HCT116 (cell line): ENCODE measurements at regions not wholly inside any gene's neighbourhood (a gene's known extent, or its start where the extent isn't known, plus 50 kb on each side); places are given as distances from the start of the nearest gene placed in this dataset.

Experiments
- ATAC-seq: fragments of 200-7000 bp; cut with Tn5 transposase; 2 replicates; pipeline ENCODE4 v1.9.1; 2020; ENCODE audit warnings: mild to moderate bottlenecking, moderate library complexity
- BruUV-seq: library from RNA; stranded (reverse); fragments of 400-500 nt; replicated peaks from 2 replicates; lab custom pipeline; 2021; lab: Mats Ljungman, UMichigan
- CTCF ChIA-PET: fragments of 300-600 bp; sonication (Branson Sonifier 250); formaldehyde crosslinking; loops from one replicate; lab custom pipeline; 2021; ENCODE audit warnings: antibody characterized with exemption; lab: Charles Lee
- POLR2A ChIA-PET: fragments of 300-600, 350-600 bp; sonication (Branson Sonifier 250); formaldehyde crosslinking; loops from one replicate; lab custom pipeline; 2021; ENCODE audit warnings: antibody characterized with exemption; lab: Charles Lee
- RAD21 ChIA-PET, 2 experiments: fragments of 300-600 bp; sonication (Branson Sonifier 250); formaldehyde crosslinking; loops; one replicate each; lab custom pipeline; 2023; ENCODE audit warnings: low total read pairs in 2 of 2; ENCODE audit not compliant: uncharacterized antibody in 2 of 2, unreplicated experiment in 2 of 2, low non-redundant PET in 1 of 2; lab: Charles Lee
- DNase-seq: peaks from one replicate; pipeline ENCODE4 v3.0.0-alpha.2; 2010; ENCODE audit warnings: low read depth, low spot score
- H2AFZ ChIP-seq: fragments of 200-600 bp; shearing (Covaris generic), sonication (generic); 2 replicates; pipeline ENCODE4 v1.6.1; 2017; ENCODE audit warnings: low read depth, mixed run types, mixed read lengths, antibody characterized with exemption, low read length; ENCODE audit not compliant: poor library complexity, severe bottlenecking
- H3K27ac ChIP-seq: 2 replicates; pipeline ENCODE4 v1.5.1; 2012; ENCODE audit warnings: low read depth, low read length
- H3K27me3 ChIP-seq: fragments of 200-600 bp; sonication (generic); 2 replicates; pipeline ENCODE4 v1.6.1; 2016; ENCODE audit warnings: mixed run types, low read length, mixed read lengths; ENCODE audit not compliant: insufficient read depth
- H3K36me3 ChIP-seq, 2 experiments: fragments of 200-500 bp in 1 of 2; fragments of 200-600 bp in 1 of 2; sonication (Bioruptor generic) in 1 of 2; sonication (generic) in 1 of 2; 2 replicates each; pipeline versions ENCODE4 v1.5.1 to v1.6.1; 2014 to 2016; ENCODE audit warnings: low read length in 2 of 2, inconsistent platforms in 1 of 2, mixed read lengths in 1 of 2, mixed run types in 1 of 2; ENCODE audit not compliant: insufficient read depth in 2 of 2, control insufficient read depth in 1 of 2
- H3K4me1 ChIP-seq, 2 experiments: fragments of 200-600 bp in 1 of 2; sonication (generic) in 1 of 2; 2 replicates each; pipeline versions ENCODE4 v1.5.1 to v1.6.1; 2012 to 2017; ENCODE audit warnings: low read length in 2 of 2, inconsistent platforms in 1 of 2, mild to moderate bottlenecking in 1 of 2, mixed read lengths in 1 of 2, mixed run types in 1 of 2, moderate library complexity in 1 of 2; ENCODE audit not compliant: insufficient read depth in 2 of 2, control insufficient read depth in 1 of 2
- H3K4me2 ChIP-seq: fragments of 200-600 bp; sonication (generic); 2 replicates; pipeline ENCODE4 v1.6.1; 2017; ENCODE audit warnings: mixed run types, low read length, mixed read lengths
- H3K4me3 ChIP-seq, 2 experiments: fragments of 200-600 bp in 1 of 2; sonication (generic) in 1 of 2; replicated peaks in 1 of 2; 2 replicates each; pipeline ENCODE4 v1.5.1; 2011 to 2016; ENCODE audit warnings: low read length in 2 of 2, control low read depth in 1 of 2, low read depth in 1 of 2, mild to moderate bottlenecking in 1 of 2, mixed read lengths in 1 of 2, mixed run types in 1 of 2
- H3K79me2 ChIP-seq: fragments of 200-600 bp; sonication (generic); 2 replicates; pipeline ENCODE4 v1.6.1; 2017; ENCODE audit warnings: mild to moderate bottlenecking, mixed run types, low read length, moderate library complexity, mixed read lengths; ENCODE audit not compliant: insufficient read depth
- H3K9ac ChIP-seq: fragments of 200-600 bp; sonication (generic); 2 replicates; pipeline ENCODE4 v1.6.1; 2016; ENCODE audit warnings: low read length, mixed read lengths
- H3K9me2 ChIP-seq: fragments of 200-600 bp; sonication (generic), shearing (Covaris generic); 2 replicates; pipeline ENCODE4 v1.6.1; 2017; ENCODE audit warnings: mixed run types, mild to moderate bottlenecking, moderate library complexity; ENCODE audit not compliant: insufficient read depth
- H3K9me3 ChIP-seq, 2 experiments: fragments of 200-500 bp in 1 of 2; fragments of 200-600 bp in 1 of 2; sonication (Bioruptor generic) in 1 of 2; sonication (generic) in 1 of 2; 2 replicates each; pipeline ENCODE4 v1.6.1; 2014 to 2017; ENCODE audit warnings: low read length in 2 of 2, mixed read lengths in 2 of 2, inconsistent platforms in 1 of 2, low read depth in 1 of 2, mild to moderate bottlenecking in 1 of 2, mixed run types in 1 of 2, moderate library complexity in 1 of 2; ENCODE audit not compliant: control insufficient read depth in 1 of 2, insufficient read depth in 1 of 2
- H4K20me1 ChIP-seq: fragments of 200-600 bp; sonication (generic), shearing (Covaris generic); 2 replicates; pipeline ENCODE4 v1.6.1; 2017; ENCODE audit warnings: mixed run types, mild to moderate bottlenecking, moderate library complexity; ENCODE audit not compliant: insufficient read depth
- CBX3 ChIP-seq: IDR thresholded peaks from 2 replicates; pipeline ENCODE4 v1.6.1; 2012; ENCODE audit warnings: low read depth
- CEBPB ChIP-seq: IDR thresholded peaks from 2 replicates; pipeline ENCODE4 v1.6.1; 2012; ENCODE audit warnings: low read depth
- ELF1 ChIP-seq: IDR thresholded peaks from 2 replicates; pipeline ENCODE4 v1.6.1; 2012; ENCODE audit warnings: low read depth, borderline replicate concordance
- EZH2 ChIP-seq: fragments of 200-600 bp; sonication (generic); IDR thresholded peaks from 2 replicates; pipeline ENCODE4 v1.6.1; 2017; ENCODE audit warnings: antibody characterized with exemption, mixed run types
- EZH2phosphoT487 ChIP-seq: fragments of 200-600 bp; IDR thresholded peaks from 2 replicates; pipeline ENCODE4 v1.6.1; 2018; ENCODE audit warnings: antibody characterized with exemption, borderline replicate concordance
- FOSL1 ChIP-seq: IDR thresholded peaks from 2 replicates; pipeline ENCODE4 v1.6.1; 2012; ENCODE audit warnings: low read depth
- JUND ChIP-seq: IDR thresholded peaks from 2 replicates; pipeline ENCODE4 v1.6.1; 2012
- POLR2A ChIP-seq: IDR thresholded peaks from 2 replicates; pipeline ENCODE4 v1.7.0; 2011; ENCODE audit warnings: borderline replicate concordance; ENCODE audit not compliant: insufficient read depth, insufficient read length; ENCODE audit errors: extremely low read depth
- POLR2AphosphoS5 ChIP-seq: IDR thresholded peaks from 2 replicates; pipeline ENCODE4 v1.6.1; 2011; ENCODE audit warnings: mild to moderate bottlenecking, low read depth, low read length, moderate library complexity
- RAD21 ChIP-seq: IDR thresholded peaks from 2 replicates; pipeline ENCODE4 v1.6.1; 2012; ENCODE audit warnings: low read depth, mild to moderate bottlenecking
- SIN3A ChIP-seq: IDR thresholded peaks from 2 replicates; pipeline ENCODE4 v1.6.1; 2012; ENCODE audit warnings: low read depth
- SP1 ChIP-seq: IDR thresholded peaks from 2 replicates; pipeline ENCODE4 v1.6.1; 2012; ENCODE audit warnings: low read depth
- SRF ChIP-seq: IDR thresholded peaks from 2 replicates; pipeline ENCODE4 v1.6.1; 2012; ENCODE audit warnings: low read depth
- TCF7L2 ChIP-seq: IDR thresholded peaks from 2 replicates; pipeline ENCODE4 v1.7.0; 2011; ENCODE audit warnings: borderline replicate concordance, inconsistent platforms; ENCODE audit not compliant: insufficient read depth, insufficient read length; ENCODE audit errors: extremely low read depth
- YY1 ChIP-seq: IDR thresholded peaks from 2 replicates; pipeline ENCODE4 v1.6.1; 2011; ENCODE audit warnings: low read length, low read depth, moderate library complexity, mild to moderate bottlenecking; ENCODE audit not compliant: insufficient replicate concordance; ENCODE audit errors: extremely low read depth
- ZBTB33 ChIP-seq: IDR thresholded peaks from 2 replicates; pipeline ENCODE4 v1.6.1; 2011; ENCODE audit warnings: mild to moderate bottlenecking, low read length, moderate library complexity; ENCODE audit not compliant: insufficient replicate concordance; ENCODE audit errors: extremely low read depth
- ZFX ChIP-seq: fragments of 450-650 bp; IDR thresholded peaks from 2 replicates; pipeline ENCODE4 v1.6.1; 2017
- intact Hi-C: fragments of 100-400 bp; cut with micrococcal nuclease; formaldehyde crosslinking; loops from 2 replicates; pipeline ENCODE4 v1.10.0; 2022

DNA sequence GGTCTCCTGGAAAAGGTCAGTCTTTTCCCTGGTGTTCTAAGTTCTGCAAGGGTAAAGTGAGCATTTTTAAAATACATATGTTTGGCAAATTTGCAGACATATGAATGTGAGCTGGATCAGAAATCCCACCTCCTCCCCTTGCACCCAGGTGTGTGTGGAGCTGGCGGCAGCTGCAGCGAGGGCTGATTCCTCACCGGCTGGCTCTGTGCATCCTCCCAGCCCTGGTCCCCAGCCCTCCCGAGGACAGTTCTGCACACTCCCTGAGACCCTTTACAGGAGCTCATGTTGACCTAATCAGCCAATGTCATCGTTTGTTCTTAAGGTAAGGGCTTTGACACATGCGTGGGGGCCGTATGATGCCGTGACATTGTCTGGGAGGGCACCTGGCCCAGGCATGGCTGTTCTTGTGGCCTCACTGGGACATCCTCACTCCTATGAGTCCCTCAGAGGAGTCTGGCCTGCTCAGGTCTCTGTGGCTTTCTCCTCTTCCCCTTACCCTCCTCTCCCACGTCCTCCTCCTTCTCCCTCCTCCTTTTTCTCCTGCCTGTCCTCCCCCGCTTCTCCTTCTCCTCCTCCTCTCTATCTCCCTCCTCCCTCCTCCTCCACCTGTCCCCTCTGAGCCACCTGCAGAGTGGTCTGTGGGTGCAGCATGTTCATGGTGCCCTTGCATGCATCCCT, 289.2 kb upstream of the SFSWAP start:
- Histone ChIP-seq H3K36me3 (no peaks in the 10 kb centered on the region), H3K9me2 (no peaks in the 10 kb centered on the region), H3K4me3 (no peak overlapping the region), H3K9ac (no peak overlapping the region), H3K27ac (no peak overlapping the region), H3K4me1 (no peaks in the 10 kb centered on the region), H4K20me1 (no peaks in the 10 kb centered on the region), H3K4me2 (no peak overlapping the region), H2AFZ (no peak overlapping the region), H3K79me2 (no peaks in the 10 kb centered on the region), H3K27me3 (0 out of 2 replicates have a peak, but pooled peaks cover 9% of the 10 kb centered on the region), H3K9me3 (no peaks in the 10 kb centered on the region)
- POLR2A ChIA-PET, result no interaction called here
- CTCF ChIA-PET, result interaction anchor here (0.9 kb wide), 1 partner anchor 33 kb away, joined by 3 read pairs; no protein-coding TSS in a partner anchor
- intact Hi-C loops, result no loop called here
- ATAC-seq, result no peak
- RAD21 ChIA-PET, result no interaction called here
- BruUV-seq, result no TSS peak
- DNase-seq, result no peak
- no peak for TF ChIP-seq CBX3
- no peak for TF ChIP-seq TCF7L2
- no peak for TF ChIP-seq ZFX
- no peak for TF ChIP-seq YY1
- no peak for TF ChIP-seq EZH2
- TF ChIP-seq SIN3A, result no peak
- no peak for TF ChIP-seq SP1
- no peak for TF ChIP-seq ELF1
- TF ChIP-seq POLR2A, result no peak

DNA sequence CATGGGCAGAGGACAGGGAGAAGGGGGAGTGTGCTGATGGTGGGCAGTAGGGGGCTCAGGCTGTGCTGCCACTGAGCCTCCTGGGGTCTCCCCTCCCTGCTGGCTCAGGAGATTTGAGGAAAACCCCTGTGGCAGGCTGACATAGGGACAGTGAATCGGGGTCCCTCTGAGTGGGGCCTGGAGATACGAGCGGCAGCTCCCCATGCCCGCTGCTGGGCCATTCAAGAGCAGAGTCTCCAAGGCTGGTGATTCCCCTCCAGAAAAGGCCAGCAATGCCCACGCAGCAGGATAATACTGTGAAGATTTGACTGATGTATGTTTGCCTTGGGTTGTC, 288.7 kb upstream of the SFSWAP start:
- DNase-seq (no peak), ATAC-seq (no peak)
- Histone ChIP-seq H3K27me3 (0 out of 2 replicates have a peak, but pooled peaks cover 9% of the 10 kb centered on the region), H3K4me2 (no peak overlapping the region), H3K36me3 (no peaks in the 10 kb centered on the region), H3K9me3 (no peaks in the 10 kb centered on the region), H2AFZ (no peak overlapping the region), H3K79me2 (no peaks in the 10 kb centered on the region), H3K4me1 (no peaks in the 10 kb centered on the region), H3K27ac (no peak overlapping the region), H3K9ac (no peak overlapping the region), H3K9me2 (no peaks in the 10 kb centered on the region), H4K20me1 (no peaks in the 10 kb centered on the region), H3K4me3 (no peak overlapping the region)
- TF ChIP-seq POLR2AphosphoS5 (no peak), EZH2phosphoT487 (no peak), JUND (no peak), CEBPB (no peak), RAD21 (no peak), FOSL1 (no peak), SIN3A (no peak), ZBTB33 (no peak), SRF (no peak)
- no TSS peak for BruUV-seq
- ChIA-PET CTCF (no interaction called here), RAD21 (no interaction called here), POLR2A (no interaction called here)
- intact Hi-C loops, result no loop called here
